IMR-90 (cell line): ENCODE measurements at regions not wholly inside any gene's neighbourhood (a gene's known extent, or its start where the extent isn't known, plus 50 kb on each side); places are given as distances from the start of the nearest gene placed in this dataset.

Source experiments
- MAFK ChIP-seq: IDR thresholded peaks from 2 replicates; pipeline ENCODE4 v1.6.1; 2012; ENCODE audit warnings: low read depth, low read length, improper control_type of control experiment
- MAZ ChIP-seq: IDR thresholded peaks from 2 replicates; pipeline ENCODE4 v1.6.1; 2012; ENCODE audit warnings: low read depth, mild to moderate bottlenecking, low read length, improper control_type of control experiment, moderate library complexity, borderline replicate concordance
- TF ChIP-seq, protein P1 (sequence below): conservative IDR thresholded peaks from 2 replicates; pipeline ENCODE4 v1.5.1; 2012; ENCODE audit warnings: mild to moderate bottlenecking, low read depth, low read length, improper control_type of control experiment

DNA sequence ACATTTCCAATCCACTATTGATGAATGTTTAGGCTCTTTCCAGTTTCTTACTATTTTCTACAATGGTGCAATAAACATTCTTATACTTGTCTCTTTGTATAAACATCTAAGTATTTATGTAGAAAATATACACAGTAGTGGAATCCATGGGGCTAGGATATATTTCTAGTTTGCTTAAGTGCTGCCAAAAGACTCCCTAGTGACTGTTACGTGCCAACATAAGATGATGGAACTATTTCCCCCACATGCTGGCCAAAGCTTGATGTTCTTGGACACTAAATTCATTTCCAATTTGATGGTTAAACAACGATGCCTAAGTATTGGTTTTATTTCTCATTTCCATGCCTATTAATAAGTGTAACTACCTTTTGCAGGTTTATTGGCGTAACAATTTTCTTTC, 378.4 kb upstream of the HNRNPA3 start:
- TF ChIP-seq, protein P1, sequence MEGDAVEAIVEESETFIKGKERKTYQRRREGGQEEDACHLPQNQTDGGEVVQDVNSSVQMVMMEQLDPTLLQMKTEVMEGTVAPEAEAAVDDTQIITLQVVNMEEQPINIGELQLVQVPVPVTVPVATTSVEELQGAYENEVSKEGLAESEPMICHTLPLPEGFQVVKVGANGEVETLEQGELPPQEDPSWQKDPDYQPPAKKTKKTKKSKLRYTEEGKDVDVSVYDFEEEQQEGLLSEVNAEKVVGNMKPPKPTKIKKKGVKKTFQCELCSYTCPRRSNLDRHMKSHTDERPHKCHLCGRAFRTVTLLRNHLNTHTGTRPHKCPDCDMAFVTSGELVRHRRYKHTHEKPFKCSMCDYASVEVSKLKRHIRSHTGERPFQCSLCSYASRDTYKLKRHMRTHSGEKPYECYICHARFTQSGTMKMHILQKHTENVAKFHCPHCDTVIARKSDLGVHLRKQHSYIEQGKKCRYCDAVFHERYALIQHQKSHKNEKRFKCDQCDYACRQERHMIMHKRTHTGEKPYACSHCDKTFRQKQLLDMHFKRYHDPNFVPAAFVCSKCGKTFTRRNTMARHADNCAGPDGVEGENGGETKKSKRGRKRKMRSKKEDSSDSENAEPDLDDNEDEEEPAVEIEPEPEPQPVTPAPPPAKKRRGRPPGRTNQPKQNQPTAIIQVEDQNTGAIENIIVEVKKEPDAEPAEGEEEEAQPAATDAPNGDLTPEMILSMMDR = no peak
- no peak for TF ChIP-seq MAFK
- no peak for TF ChIP-seq MAZ
